ENCODE measurements at regions not wholly inside any gene's neighbourhood (a gene's known extent, or its start where the extent isn't known, plus 50 kb on each side); places are given as distances from the start of the nearest gene placed in this dataset.

- no TSS peak for BruUV-seq (replicated peaks)
- no peak for TF ChIP-seq EZH2 (IDR thresholded peaks at IDR 0.05; ENCODE audit: borderline replicate concordance, low read depth, low read length, poor library complexity, severe bottlenecking)
- TF ChIP-seq, protein P1, sequence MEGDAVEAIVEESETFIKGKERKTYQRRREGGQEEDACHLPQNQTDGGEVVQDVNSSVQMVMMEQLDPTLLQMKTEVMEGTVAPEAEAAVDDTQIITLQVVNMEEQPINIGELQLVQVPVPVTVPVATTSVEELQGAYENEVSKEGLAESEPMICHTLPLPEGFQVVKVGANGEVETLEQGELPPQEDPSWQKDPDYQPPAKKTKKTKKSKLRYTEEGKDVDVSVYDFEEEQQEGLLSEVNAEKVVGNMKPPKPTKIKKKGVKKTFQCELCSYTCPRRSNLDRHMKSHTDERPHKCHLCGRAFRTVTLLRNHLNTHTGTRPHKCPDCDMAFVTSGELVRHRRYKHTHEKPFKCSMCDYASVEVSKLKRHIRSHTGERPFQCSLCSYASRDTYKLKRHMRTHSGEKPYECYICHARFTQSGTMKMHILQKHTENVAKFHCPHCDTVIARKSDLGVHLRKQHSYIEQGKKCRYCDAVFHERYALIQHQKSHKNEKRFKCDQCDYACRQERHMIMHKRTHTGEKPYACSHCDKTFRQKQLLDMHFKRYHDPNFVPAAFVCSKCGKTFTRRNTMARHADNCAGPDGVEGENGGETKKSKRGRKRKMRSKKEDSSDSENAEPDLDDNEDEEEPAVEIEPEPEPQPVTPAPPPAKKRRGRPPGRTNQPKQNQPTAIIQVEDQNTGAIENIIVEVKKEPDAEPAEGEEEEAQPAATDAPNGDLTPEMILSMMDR (conservative IDR thresholded peaks at IDR 0.05; ENCODE audit: low read depth, low read length) = no peak
- Histone ChIP-seq H3K4me1 (ENCODE audit: insufficient read depth, low read length, poor library complexity, severe bottlenecking) (no peaks in the 10 kb centered on the region), H3K27ac (ENCODE audit: low read depth, low read length, poor library complexity, severe bottlenecking) (no peak overlapping the region), H3K36me3 (ENCODE audit: insufficient read depth, low read length, poor library complexity, severe bottlenecking) (no peaks in the 10 kb centered on the region), H3K9me3 (ENCODE audit: low read depth, low read length, poor library complexity, severe bottlenecking) (no peaks in the 10 kb centered on the region), H3K4me3 (ENCODE audit: low read depth, low read length, poor library complexity, severe bottlenecking) (no peak overlapping the region), H3K27me3 (replicated peaks; ENCODE audit: insufficient read depth, low read depth, low read length, poor library complexity) (peaks cover 7% of the 10 kb centered on the region)
- CTCF ChIA-PET = no interaction called here
- POLR2A ChIA-PET (ENCODE audit: low non-redundant PET) = no interaction called here
- DNase-seq (ENCODE audit: low spot score) = no peak
- intact Hi-C loops (cut with micrococcal nuclease; ENCODE audit: unreplicated experiment) = no loop called here
These were observed 267.1 kb upstream of the MYOCD start for GRCh38 chr17:12398441-12399051.

GRCh38 chr17:12402963-12403622, 262.6 kb upstream of the MYOCD start:
- H3K36me3 ChIP-seq (ENCODE audit: insufficient read depth, low read length, poor library complexity, severe bottlenecking) = no peaks in the 10 kb centered on the region
- intact Hi-C loops (cut with micrococcal nuclease; ENCODE audit: unreplicated experiment) = no loop called here
- BruUV-seq (replicated peaks) = no TSS peak
- peaks cover 7% of the 10 kb centered on the region for H3K27me3 ChIP-seq (replicated peaks; ENCODE audit: insufficient read depth, low read depth, low read length, poor library complexity)
- TF ChIP-seq EZH2 (IDR thresholded peaks at IDR 0.05; ENCODE audit: borderline replicate concordance, low read depth, low read length, poor library complexity, severe bottlenecking) = no peak
- TF ChIP-seq, protein P1 (conservative IDR thresholded peaks at IDR 0.05; ENCODE audit: low read depth, low read length) = no peak
- no peak for DNase-seq (ENCODE audit: low spot score)
- no peaks in the 10 kb centered on the region for H3K4me1 ChIP-seq (ENCODE audit: insufficient read depth, low read length, poor library complexity, severe bottlenecking)
- ChIA-PET POLR2A (ENCODE audit: low non-redundant PET) (no interaction called here), CTCF (no interaction called here)
- H3K27ac ChIP-seq (ENCODE audit: low read depth, low read length, poor library complexity, severe bottlenecking) = no peak overlapping the region
- H3K4me3 ChIP-seq (ENCODE audit: low read depth, low read length, poor library complexity, severe bottlenecking) = no peak overlapping the region
- H3K9me3 ChIP-seq (ENCODE audit: low read depth, low read length, poor library complexity, severe bottlenecking) = no peaks in the 10 kb centered on the region

DNA sequence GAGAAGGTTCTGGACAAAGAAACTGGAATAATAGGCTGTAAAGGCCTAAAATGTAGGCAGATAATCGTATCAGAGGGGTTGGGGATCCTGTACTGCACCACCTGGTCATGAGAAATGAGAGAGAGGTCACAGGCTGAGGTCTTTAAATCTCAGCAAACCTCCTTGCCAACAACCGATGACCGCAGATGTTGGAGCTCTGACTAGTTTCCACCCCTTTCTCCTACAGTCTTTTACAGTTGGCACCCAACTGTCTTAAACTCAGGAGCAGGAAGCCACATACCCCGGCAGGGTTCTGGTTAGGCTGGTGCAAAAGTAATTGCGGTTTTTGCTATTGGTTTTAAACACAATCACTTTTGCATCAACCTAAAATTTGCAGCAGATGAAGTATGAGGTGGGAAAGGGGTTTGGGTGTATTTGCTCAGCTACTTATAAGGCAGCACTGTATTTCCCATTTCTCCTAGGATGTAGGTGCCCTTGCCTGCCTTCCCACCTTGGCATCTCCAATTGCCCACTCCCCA, 261.8 kb upstream of the MYOCD start:
- no peak for DNase-seq (ENCODE audit: low spot score)
- CTCF ChIA-PET = no interaction called here
- no peaks in the 10 kb centered on the region for H3K36me3 ChIP-seq (ENCODE audit: insufficient read depth, low read length, poor library complexity, severe bottlenecking)
- no peak overlapping the region for H3K27ac ChIP-seq (ENCODE audit: low read depth, low read length, poor library complexity, severe bottlenecking)
- BruUV-seq (replicated peaks) = no TSS peak
- TF ChIP-seq, protein P1 (conservative IDR thresholded peaks at IDR 0.05; ENCODE audit: low read depth, low read length) = no peak
- no peak for TF ChIP-seq EZH2 (IDR thresholded peaks at IDR 0.05; ENCODE audit: borderline replicate concordance, low read depth, low read length, poor library complexity, severe bottlenecking)
- peaks cover 7% of the 10 kb centered on the region for H3K27me3 ChIP-seq (replicated peaks; ENCODE audit: insufficient read depth, low read depth, low read length, poor library complexity)
- POLR2A ChIA-PET (ENCODE audit: low non-redundant PET) = no interaction called here
- no peaks in the 10 kb centered on the region for H3K4me1 ChIP-seq (ENCODE audit: insufficient read depth, low read length, poor library complexity, severe bottlenecking)
- intact Hi-C loops (cut with micrococcal nuclease; ENCODE audit: unreplicated experiment) = no loop called here
- no peak overlapping the region for H3K4me3 ChIP-seq (ENCODE audit: low read depth, low read length, poor library complexity, severe bottlenecking)
- H3K9me3 ChIP-seq (ENCODE audit: low read depth, low read length, poor library complexity, severe bottlenecking) = no peaks in the 10 kb centered on the region
